AG09319 (cell line): ENCODE measurements at regions not wholly inside any gene's neighbourhood (a gene's known extent, or its start where the extent isn't known, plus 50 kb on each side); places are given as distances from the start of the nearest gene placed in this dataset.
"Not testable (repeated sequence)": the region's sequence is repeated elsewhere in the genome, so short reads cannot be mapped to it uniquely, and the experiment has no call there.

Experiments
- DNase-seq: peaks from one replicate; pipeline ENCODE4 v3.0.0-alpha.2; 2010; ENCODE audit warnings: low read depth; ENCODE audit errors: extremely low read depth
- CTCF ChIP-seq: IDR thresholded peaks from 2 replicates; pipeline ENCODE4 v1.5.1; 2011; ENCODE audit warnings: low read depth, mild to moderate bottlenecking, inconsistent platforms, low read length, moderate library complexity

GRCh38 chr6:158900663-158901312 lies 81.6 kb upstream of the EZR start:
- DNase-seq = no peak
- TF ChIP-seq CTCF = no peak

- no peak for TF ChIP-seq CTCF
- no peak for DNase-seq
Observed at GRCh38 chr6:158897236-158897635, 78.1 kb upstream of the EZR start.

- no peak for DNase-seq
- no peak for TF ChIP-seq CTCF
Observed at GRCh38 chr6:158895661-158896060, 76.5 kb upstream of the EZR start.

GRCh38 chr6:158894193-158894592 lies 75.0 kb upstream of the EZR start:
- peak; percentile 25 for DNase-seq
- TF ChIP-seq CTCF = no peak

GRCh38 chr6:158892266-158892665 lies 73.1 kb upstream of the EZR start:
- TF ChIP-seq CTCF = no peak
- DNase-seq = no peak

- DNase-seq = not testable (repeated sequence)
Observed at GRCh38 chr6:158891560-158891959, 72.4 kb upstream of the EZR start.

GRCh38 chr6:158888171-158888570 lies 69.0 kb upstream of the EZR start:
- DNase-seq = not testable (repeated sequence)

- DNase-seq = not testable (repeated sequence)
Observed at GRCh38 chr6:158886346-158886977, 67.3 kb upstream of the EZR start.

- not testable (repeated sequence) for DNase-seq
Observed at GRCh38 chr6:158881884-158882283, 62.7 kb upstream of the EZR start.

GRCh38 chr6:158881276-158881675 lies 62.1 kb upstream of the EZR start:
- DNase-seq = not testable (repeated sequence)
